ENCODE measurements at regions not wholly inside any gene's neighbourhood (a gene's known extent, or its start where the extent isn't known, plus 50 kb on each side); places are given as distances from the start of the nearest gene placed in this dataset.

GRCh38 chr13:38012096-38012495 is 142.5 kb upstream of the TRPC4 start:
- Histone ChIP-seq H3K79me2 (ENCODE audit: insufficient read depth, low read depth) (no peaks in the 10 kb centered on the region), H3K4me2 (no peak overlapping the region), H3K9ac (no peak overlapping the region), H3K27me3 (ENCODE audit: insufficient read depth, low read depth) (no peaks in the 10 kb centered on the region), H2AFZ (ENCODE audit: low read depth) (no peak overlapping the region), H3K4me3 (IDR thresholded peaks at IDR 0.05; ENCODE audit: insufficient read depth, low read depth, low read length) (no peak overlapping the region), H4K20me1 (ENCODE audit: insufficient read depth) (no peaks in the 10 kb centered on the region), H3K4me1 (ENCODE audit: low read depth, poor library complexity, severe bottlenecking) (no peaks in the 10 kb centered on the region), H3K36me3 (ENCODE audit: insufficient read depth) (no peaks in the 10 kb centered on the region), H3K27ac (no peak overlapping the region)
- TF ChIP-seq CTCF (conservative IDR thresholded peaks at IDR 0.05; ENCODE audit: low read depth, low read length), result no peak

GRCh38 chr13:38008636-38009035 is 139.1 kb upstream of the TRPC4 start:
- no peaks in the 10 kb centered on the region for H3K4me1 ChIP-seq (ENCODE audit: low read depth, poor library complexity, severe bottlenecking)
- H3K9ac ChIP-seq, result no peak overlapping the region
- H4K20me1 ChIP-seq (ENCODE audit: insufficient read depth), result no peaks in the 10 kb centered on the region
- H3K36me3 ChIP-seq (ENCODE audit: insufficient read depth), result no peaks in the 10 kb centered on the region
- no peak overlapping the region for H3K4me3 ChIP-seq (IDR thresholded peaks at IDR 0.05; ENCODE audit: insufficient read depth, low read depth, low read length)
- H3K27me3 ChIP-seq (ENCODE audit: insufficient read depth, low read depth), result no peaks in the 10 kb centered on the region
- no peak overlapping the region for H3K27ac ChIP-seq
- no peak overlapping the region for H2AFZ ChIP-seq (ENCODE audit: low read depth)
- no peaks in the 10 kb centered on the region for H3K79me2 ChIP-seq (ENCODE audit: insufficient read depth, low read depth)
- TF ChIP-seq CTCF (conservative IDR thresholded peaks at IDR 0.05; ENCODE audit: low read depth, low read length), result no peak
- H3K4me2 ChIP-seq, result no peak overlapping the region

- no peaks in the 10 kb centered on the region for H3K36me3 ChIP-seq (ENCODE audit: insufficient read depth)
- no peaks in the 10 kb centered on the region for H3K79me2 ChIP-seq (ENCODE audit: insufficient read depth, low read depth)
- H3K27ac ChIP-seq, result no peak overlapping the region
- H3K4me3 ChIP-seq (IDR thresholded peaks at IDR 0.05; ENCODE audit: insufficient read depth, low read depth, low read length), result no peak overlapping the region
- H3K4me2 ChIP-seq, result no peak overlapping the region
- no peak overlapping the region for H3K9ac ChIP-seq
- no peaks in the 10 kb centered on the region for H3K4me1 ChIP-seq (ENCODE audit: low read depth, poor library complexity, severe bottlenecking)
- no peaks in the 10 kb centered on the region for H3K27me3 ChIP-seq (ENCODE audit: insufficient read depth, low read depth)
- no peak for TF ChIP-seq CTCF (conservative IDR thresholded peaks at IDR 0.05; ENCODE audit: low read depth, low read length)
- H2AFZ ChIP-seq (ENCODE audit: low read depth), result no peak overlapping the region
- H4K20me1 ChIP-seq (ENCODE audit: insufficient read depth), result no peaks in the 10 kb centered on the region
Measured at GRCh38 chr13:38002606-38003005, 133.0 kb upstream of the TRPC4 start.

- no peak overlapping the region for H3K4me2 ChIP-seq
- H3K79me2 ChIP-seq (ENCODE audit: insufficient read depth, low read depth), result no peaks in the 10 kb centered on the region
- no peaks in the 10 kb centered on the region for H3K36me3 ChIP-seq (ENCODE audit: insufficient read depth)
- H3K4me3 ChIP-seq (IDR thresholded peaks at IDR 0.05; ENCODE audit: insufficient read depth, low read depth, low read length), result no peak overlapping the region
- no peaks in the 10 kb centered on the region for H3K4me1 ChIP-seq (ENCODE audit: low read depth, poor library complexity, severe bottlenecking)
- no peaks in the 10 kb centered on the region for H3K27me3 ChIP-seq (ENCODE audit: insufficient read depth, low read depth)
- no peak overlapping the region for H3K9ac ChIP-seq
- no peaks in the 10 kb centered on the region for H4K20me1 ChIP-seq (ENCODE audit: insufficient read depth)
- no peak for TF ChIP-seq CTCF (conservative IDR thresholded peaks at IDR 0.05; ENCODE audit: low read depth, low read length)
- H3K27ac ChIP-seq, result no peak overlapping the region
- no peak overlapping the region for H2AFZ ChIP-seq (ENCODE audit: low read depth)
Measured at GRCh38 chr13:37997641-37998040, 128.1 kb upstream of the TRPC4 start.

DNA sequence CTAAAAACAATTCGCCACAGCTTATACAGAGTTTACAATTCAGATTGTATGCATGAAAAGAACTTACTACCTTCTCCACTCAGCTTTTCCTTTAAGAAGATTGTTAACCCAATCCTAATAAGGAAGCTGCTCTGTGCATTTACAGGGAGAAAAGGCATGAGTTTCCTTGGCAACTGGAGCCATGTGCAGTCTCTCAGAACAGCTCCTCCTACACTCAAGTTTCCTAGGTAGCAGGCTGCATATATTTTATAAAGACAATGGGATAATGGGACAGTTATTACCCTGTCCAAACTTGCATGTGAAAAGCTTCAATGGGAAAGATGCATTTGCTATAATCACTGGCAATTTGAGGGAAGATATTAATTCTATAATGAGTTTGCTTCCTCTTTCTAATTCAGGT is 125.5 kb upstream of the TRPC4 start:
- H3K36me3 ChIP-seq (ENCODE audit: insufficient read depth), result no peaks in the 10 kb centered on the region
- TF ChIP-seq CTCF (conservative IDR thresholded peaks at IDR 0.05; ENCODE audit: low read depth, low read length), result no peak
- no peaks in the 10 kb centered on the region for H3K4me1 ChIP-seq (ENCODE audit: low read depth, poor library complexity, severe bottlenecking)
- H3K4me3 ChIP-seq (IDR thresholded peaks at IDR 0.05; ENCODE audit: insufficient read depth, low read depth, low read length), result no peak overlapping the region
- H3K9ac ChIP-seq, result no peak overlapping the region
- no peak overlapping the region for H3K27ac ChIP-seq
- no peaks in the 10 kb centered on the region for H3K79me2 ChIP-seq (ENCODE audit: insufficient read depth, low read depth)
- no peaks in the 10 kb centered on the region for H4K20me1 ChIP-seq (ENCODE audit: insufficient read depth)
- no peak overlapping the region for H2AFZ ChIP-seq (ENCODE audit: low read depth)
- H3K4me2 ChIP-seq, result no peak overlapping the region
- no peaks in the 10 kb centered on the region for H3K27me3 ChIP-seq (ENCODE audit: insufficient read depth, low read depth)
